Trophoblast cell (in vitro differentiated cells and primary cell): ENCODE measurements at regions not wholly inside any gene's neighbourhood (a gene's known extent, or its start where the extent isn't known, plus 50 kb on each side); places are given as distances from the start of the nearest gene placed in this dataset.

ENCODE experiments used
- DNase-seq, 2 donors: peaks; one replicate each; pipeline ENCODE4 v3.0.0-alpha.2; 2016
- H2AFZ ChIP-seq: 2 replicates; pipeline ENCODE4 v1.6.1; 2013; ENCODE audit warnings: low read length, moderate library complexity, mild to moderate bottlenecking; ENCODE audit not compliant: insufficient read depth, poor library complexity
- H2AK5ac ChIP-seq: 2 replicates; pipeline ENCODE4 v1.6.1; 2013; ENCODE audit warnings: mild to moderate bottlenecking, low read length
- H2BK120ac ChIP-seq: 2 replicates; pipeline ENCODE4 v1.6.1; 2013; ENCODE audit warnings: low read length, mild to moderate bottlenecking, moderate library complexity; ENCODE audit not compliant: insufficient read depth, poor library complexity
- H2BK12ac ChIP-seq: 2 replicates; pipeline ENCODE4 v1.6.1; 2013; ENCODE audit warnings: mild to moderate bottlenecking, low read length, moderate library complexity
- H2BK5ac ChIP-seq: 2 replicates; pipeline ENCODE4 v1.6.1; 2013; ENCODE audit warnings: low read length, low read depth, moderate library complexity, mild to moderate bottlenecking; ENCODE audit not compliant: poor library complexity
- H3K14ac ChIP-seq: 2 replicates; pipeline ENCODE4 v1.6.1; 2013; ENCODE audit warnings: mild to moderate bottlenecking, low read length
- H3K18ac ChIP-seq: 2 replicates; pipeline ENCODE4 v1.6.1; 2013; ENCODE audit warnings: mild to moderate bottlenecking, low read length
- H3K23ac ChIP-seq: 2 replicates; pipeline ENCODE4 v1.6.1; 2013; ENCODE audit warnings: low read length
- H3K27ac ChIP-seq: 2 replicates; pipeline ENCODE4 v1.5.1; 2013; ENCODE audit warnings: low read depth, mild to moderate bottlenecking, inconsistent platforms, low read length, moderate library complexity
- H3K27me3 ChIP-seq: 2 replicates; pipeline ENCODE4 v1.6.1; 2013; ENCODE audit warnings: inconsistent platforms, mild to moderate bottlenecking, low read length, moderate library complexity; ENCODE audit not compliant: insufficient read depth
- H3K36me3 ChIP-seq, 2 experiments: 1 replicate in 1 of 2; 2 replicates in 1 of 2; pipeline ENCODE4 v1.6.1; 2013; ENCODE audit warnings: low read length in 2 of 2, mild to moderate bottlenecking in 2 of 2, moderate library complexity in 1 of 2; ENCODE audit not compliant: insufficient read depth in 2 of 2, control insufficient read depth in 1 of 2
- H3K4ac ChIP-seq: 2 replicates; pipeline ENCODE4 v1.6.1; 2013; ENCODE audit warnings: low read depth, mild to moderate bottlenecking, low read length, moderate library complexity
- H3K4me1 ChIP-seq, 2 experiments: 1 replicate in 1 of 2; 2 replicates in 1 of 2; pipeline ENCODE4 v1.6.1; 2013; ENCODE audit warnings: low read length in 2 of 2, mild to moderate bottlenecking in 2 of 2, moderate library complexity in 1 of 2; ENCODE audit not compliant: insufficient read depth in 2 of 2, control insufficient read depth in 1 of 2
- H3K4me2 ChIP-seq: 2 replicates; pipeline ENCODE4 v1.6.1; 2013; ENCODE audit warnings: inconsistent platforms, mild to moderate bottlenecking, low read length, moderate library complexity
- H3K4me3 ChIP-seq: 2 replicates; pipeline ENCODE4 v1.5.1; 2013; ENCODE audit warnings: mild to moderate bottlenecking, low read depth, low read length, inconsistent platforms
- H3K79me1 ChIP-seq: one replicate; pipeline ENCODE4 v1.6.1; 2013; ENCODE audit warnings: low read length
- H3K79me2 ChIP-seq: 2 replicates; pipeline ENCODE4 v1.6.1; 2013; ENCODE audit warnings: low read length, mild to moderate bottlenecking; ENCODE audit not compliant: control insufficient read depth, insufficient read depth, poor library complexity
- H3K9ac ChIP-seq: 2 replicates; pipeline ENCODE4 v1.6.1; 2013; ENCODE audit warnings: mild to moderate bottlenecking, low read length
- H3K9me3 ChIP-seq: 2 replicates; pipeline ENCODE4 v1.6.1; 2013; ENCODE audit warnings: low read depth, mild to moderate bottlenecking, control low read depth, inconsistent platforms, low read length; ENCODE audit not compliant: insufficient read depth
- H4K12ac ChIP-seq: 2 replicates; pipeline ENCODE4 v1.6.1; 2013; ENCODE audit warnings: low read depth, mild to moderate bottlenecking, low read length, moderate library complexity
- H4K8ac ChIP-seq: 2 replicates; pipeline ENCODE4 v1.6.1; 2013; ENCODE audit warnings: low read depth, mild to moderate bottlenecking, low read length, moderate library complexity
- H4K91ac ChIP-seq: one replicate; pipeline ENCODE4 v1.6.1; 2013; ENCODE audit warnings: low read depth, mild to moderate bottlenecking, low read length, moderate library complexity
- WGBS: extraction: QIAGEN DNeasy Blood & Tissue Kit; methylation state at CpG from one replicate; pipeline ENCODE4 v1.1.7; 2013; ENCODE audit warnings: missing lambda C conversion rate; ENCODE audit not compliant: insufficient read length, insufficient coverage; ENCODE audit errors: extremely low coverage; 5-methylcytosine and 5-hydroxymethylcytosine counted together

GRCh38 chr7:156559001-156559400 is 81.6 kb upstream of the RNF32 start:
- no peak overlapping the region for H3K4me2 ChIP-seq

GRCh38 chr7:156558198-156558597 is 82.4 kb upstream of the RNF32 start:
- Histone ChIP-seq H3K4me2 (no peak overlapping the region), H4K12ac (no peak overlapping the region), H3K9me3 (peaks cover 2% of the 10 kb centered on the region), H3K4me1 (no peaks in the 10 kb centered on the region), H3K18ac (no peak overlapping the region), H3K23ac (no peak overlapping the region), H3K4ac (no peak overlapping the region), H3K4me3 (no peak overlapping the region), H2BK120ac (no peak overlapping the region), H3K27me3 (no peaks in the 10 kb centered on the region), H3K36me3 (no peaks in the 10 kb centered on the region), H3K79me2 (no peaks in the 10 kb centered on the region), H3K9ac (no peak overlapping the region), H3K27ac (no peak overlapping the region), H3K14ac (no peak overlapping the region), H4K91ac (no peak overlapping the region), H4K8ac (no peak overlapping the region), H2BK5ac (no peak overlapping the region), H2AK5ac (no peak overlapping the region), H2BK12ac (no peak overlapping the region), H2AFZ (no peak overlapping the region), H3K79me1 (no peaks in the 10 kb centered on the region)
- peak in 1 of 2 donors; percentile 14 for DNase-seq
- WGBS = no CpG with 5 or more reads among the region's 4 CpGs

More at GRCh38 chr7:156559001-156559400, 81.6 kb upstream of the RNF32 start:
- no peak overlapping the region for H2BK120ac ChIP-seq
- no peak overlapping the region for H3K18ac ChIP-seq
- H2BK12ac ChIP-seq = no peak overlapping the region
- H2AFZ ChIP-seq = no peak overlapping the region
- H2AK5ac ChIP-seq = no peak overlapping the region
- H3K79me2 ChIP-seq = no peaks in the 10 kb centered on the region
- no peak for DNase-seq
- no peak overlapping the region for H3K4ac ChIP-seq
- no peak overlapping the region for H3K14ac ChIP-seq
- no peaks in the 10 kb centered on the region for H3K36me3 ChIP-seq
- H3K79me1 ChIP-seq = no peaks in the 10 kb centered on the region
- no peak overlapping the region for H4K91ac ChIP-seq
- no peak overlapping the region for H4K12ac ChIP-seq
- H2BK5ac ChIP-seq = no peak overlapping the region
- H4K8ac ChIP-seq = no peak overlapping the region
- WGBS = no CpG with 5 or more reads among the region's 9 CpGs
- H3K4me1 ChIP-seq = no peaks in the 10 kb centered on the region
- H3K27me3 ChIP-seq = no peaks in the 10 kb centered on the region
- no peak overlapping the region for H3K9ac ChIP-seq
- peaks cover 2% of the 10 kb centered on the region for H3K9me3 ChIP-seq
- H3K27ac ChIP-seq = no peak overlapping the region
- no peak overlapping the region for H3K4me3 ChIP-seq
- no peak overlapping the region for H3K23ac ChIP-seq

- no peaks in the 10 kb centered on the region for H3K27me3 ChIP-seq
- no peak overlapping the region for H2AK5ac ChIP-seq
- no peak for DNase-seq
- no peak overlapping the region for H2BK120ac ChIP-seq
- H2BK12ac ChIP-seq = no peak overlapping the region
- H4K12ac ChIP-seq = no peak overlapping the region
- H3K23ac ChIP-seq = no peak overlapping the region
- H3K79me1 ChIP-seq = no peaks in the 10 kb centered on the region
- H2AFZ ChIP-seq = no peak overlapping the region
- H3K4me2 ChIP-seq = no peak overlapping the region
- no peak overlapping the region for H4K8ac ChIP-seq
- H3K4me1 ChIP-seq = no peaks in the 10 kb centered on the region
- H2BK5ac ChIP-seq = no peak overlapping the region
- H3K18ac ChIP-seq = no peak overlapping the region
- no peaks in the 10 kb centered on the region for H3K79me2 ChIP-seq
- no peak overlapping the region for H3K4ac ChIP-seq
- no CpG with 5 or more reads among the region's 2 CpGs for WGBS
- H3K4me3 ChIP-seq = no peak overlapping the region
- H3K9ac ChIP-seq = no peak overlapping the region
- no peak overlapping the region for H3K14ac ChIP-seq
- H3K9me3 ChIP-seq = peaks cover 2% of the 10 kb centered on the region
- no peak overlapping the region for H3K27ac ChIP-seq
- no peak overlapping the region for H4K91ac ChIP-seq
- no peaks in the 10 kb centered on the region for H3K36me3 ChIP-seq
These were observed 84.5 kb upstream of the RNF32 start for GRCh38 chr7:156556083-156556482.

GRCh38 chr7:156554488-156554887 is 86.1 kb upstream of the RNF32 start:
- H3K23ac ChIP-seq = no peak overlapping the region
- H4K91ac ChIP-seq = no peak overlapping the region
- H2BK5ac ChIP-seq = no peak overlapping the region
- no peak overlapping the region for H3K4me2 ChIP-seq
- no peaks in the 10 kb centered on the region for H3K79me2 ChIP-seq
- no peak overlapping the region for H3K27ac ChIP-seq
- no peaks in the 10 kb centered on the region for H3K79me1 ChIP-seq
- H2BK120ac ChIP-seq = no peak overlapping the region
- no peak for DNase-seq
- H3K18ac ChIP-seq = no peak overlapping the region
- H3K9me3 ChIP-seq = no peaks in the 10 kb centered on the region
- H3K27me3 ChIP-seq = no peaks in the 10 kb centered on the region
- no peak overlapping the region for H4K12ac ChIP-seq
- no peaks in the 10 kb centered on the region for H3K36me3 ChIP-seq
- no peak overlapping the region for H3K4ac ChIP-seq
- no peak overlapping the region for H3K14ac ChIP-seq
- no peak overlapping the region for H2BK12ac ChIP-seq
- no peak overlapping the region for H4K8ac ChIP-seq
- no peak overlapping the region for H3K9ac ChIP-seq
- no CpG with 5 or more reads among the region's 8 CpGs for WGBS
- no peak overlapping the region for H3K4me3 ChIP-seq
- H3K4me1 ChIP-seq = no peaks in the 10 kb centered on the region
- H2AK5ac ChIP-seq = no peak overlapping the region
- no peak overlapping the region for H2AFZ ChIP-seq
